Chondrocyte (in vitro differentiated cells): ENCODE measurements at regions not wholly inside any gene's neighbourhood (a gene's known extent, or its start where the extent isn't known, plus 50 kb on each side); places are given as distances from the start of the nearest gene placed in this dataset.
A peak's percentile ranks its signal among the peaks of the same experiment; 100 is the strongest.

Source experiments
- DNase-seq: peaks from one replicate; pipeline ENCODE4 v3.0.0; 2021; ENCODE audit warnings: mixed read lengths, low spot score
- H3K27ac Mint-ChIP-seq: one replicate; pipeline ENCODE4 v1.8.0; 2021; ENCODE audit warnings: mild to moderate bottlenecking, moderate library complexity, mixed read lengths; ENCODE audit not compliant: unreplicated experiment
- H3K27me3 Mint-ChIP-seq: 2 replicates; pipeline ENCODE4 v1.8.0; 2021; ENCODE audit warnings: low read depth, mixed read lengths
- H3K36me3 Mint-ChIP-seq: 2 replicates; pipeline ENCODE4 v1.8.0; 2021; ENCODE audit warnings: low read depth, mixed read lengths
- H3K4me1 Mint-ChIP-seq: 2 replicates; pipeline ENCODE4 v1.8.0; 2021; ENCODE audit warnings: low read depth, mild to moderate bottlenecking, mixed read lengths
- H3K4me3 Mint-ChIP-seq: one replicate; pipeline ENCODE4 v1.8.0; 2021; ENCODE audit warnings: mild to moderate bottlenecking, moderate library complexity, mixed read lengths; ENCODE audit not compliant: unreplicated experiment
- H3K9me3 Mint-ChIP-seq: 2 replicates; pipeline ENCODE4 v1.8.0; 2021; ENCODE audit warnings: low read depth, mixed read lengths
- CTCF ChIP-seq: fragments of 200-600 bp; sonication (generic); IDR thresholded peaks from 2 replicates; pipeline ENCODE4 v1.5.0; 2021; ENCODE audit warnings: antibody characterized with exemption, mild to moderate bottlenecking, moderate library complexity

- peaks cover 37% of the 10 kb centered on the region for H3K4me1 Mint-ChIP-seq
- no peaks in the 10 kb centered on the region for H3K9me3 Mint-ChIP-seq
- DNase-seq = no peak
- no peaks in the 10 kb centered on the region for H3K27me3 Mint-ChIP-seq
- no peaks in the 10 kb centered on the region for H3K36me3 Mint-ChIP-seq
- no peak overlapping the region for H3K4me3 Mint-ChIP-seq
- TF ChIP-seq CTCF = peak; percentile 59
- peak overlapping the region; percentile 83 for H3K27ac Mint-ChIP-seq
Observed at GRCh38 chr4:54165438-54165837, 63.7 kb upstream of the PDGFRA start.

- H3K27me3 Mint-ChIP-seq = no peaks in the 10 kb centered on the region
- DNase-seq = no peak
- H3K4me3 Mint-ChIP-seq = no peak overlapping the region
Observed at GRCh38 chr4:54167508-54167907, 61.6 kb upstream of the PDGFRA start.

GRCh38 chr4:54169176-54169575, 59.9 kb upstream of the PDGFRA start:
- Mint-ChIP-seq H3K4me1 (peaks cover 22% of the 10 kb centered on the region), H3K36me3 (no peaks in the 10 kb centered on the region), H3K27ac (no peak overlapping the region), H3K9me3 (no peaks in the 10 kb centered on the region), H3K4me3 (no peak overlapping the region), H3K27me3 (no peaks in the 10 kb centered on the region)
- TF ChIP-seq CTCF = no peak
- no peak for DNase-seq

More at GRCh38 chr4:54167508-54167907, 61.6 kb upstream of the PDGFRA start:
- no peak for TF ChIP-seq CTCF
- no peaks in the 10 kb centered on the region for H3K9me3 Mint-ChIP-seq
- peaks cover 35% of the 10 kb centered on the region for H3K4me1 Mint-ChIP-seq
- H3K27ac Mint-ChIP-seq = no peak overlapping the region
- no peaks in the 10 kb centered on the region for H3K36me3 Mint-ChIP-seq

GRCh38 chr4:54172156-54172555, 56.9 kb upstream of the PDGFRA start:
- Mint-ChIP-seq H3K9me3 (peaks cover 10% of the 10 kb centered on the region), H3K36me3 (peaks cover 1% of the 10 kb centered on the region)

GRCh38 chr4:54173281-54173912, 55.7 kb upstream of the PDGFRA start:
- DNase-seq = no peak
- peaks cover 4% of the 10 kb centered on the region for H3K4me1 Mint-ChIP-seq
- H3K4me3 Mint-ChIP-seq = no peak overlapping the region
- H3K9me3 Mint-ChIP-seq = peaks cover 10% of the 10 kb centered on the region
- no peaks in the 10 kb centered on the region for H3K27me3 Mint-ChIP-seq
- H3K27ac Mint-ChIP-seq = no peak overlapping the region
- H3K36me3 Mint-ChIP-seq = peaks cover 1% of the 10 kb centered on the region
- no peak for TF ChIP-seq CTCF

More at GRCh38 chr4:54172156-54172555, 56.9 kb upstream of the PDGFRA start:
- DNase-seq = no peak
- TF ChIP-seq CTCF = no peak
- H3K27ac Mint-ChIP-seq = no peak overlapping the region
- peaks cover 4% of the 10 kb centered on the region for H3K4me1 Mint-ChIP-seq
- no peak overlapping the region for H3K4me3 Mint-ChIP-seq
- no peaks in the 10 kb centered on the region for H3K27me3 Mint-ChIP-seq
